GM18858 (cell line): ENCODE measurements at regions not wholly inside any gene's neighbourhood (a gene's known extent, or its start where the extent isn't known, plus 50 kb on each side); places are given as distances from the start of the nearest gene placed in this dataset.
A peak's percentile ranks its signal among the peaks of the same experiment; 100 is the strongest.
"Not testable (repeated sequence)": the region's sequence is repeated elsewhere in the genome, so short reads cannot be mapped to it uniquely, and the experiment has no call there.

Experiments used
- ATAC-seq: cut with Tn5 transposase; IDR thresholded peaks from one replicate; pipeline ENCODE4 v1.9.1; 2021; ENCODE audit not compliant: unreplicated experiment

GRCh38 chr6:154625721-154626120 lies 107.5 kb upstream of the SCAF8 start:
- ATAC-seq = no peak

GRCh38 chr6:154629127-154629526 lies 104.1 kb upstream of the SCAF8 start:
- no peak for ATAC-seq

GRCh38 chr6:154632119-154632518 lies 101.1 kb upstream of the SCAF8 start:
- no peak for ATAC-seq

- no peak for ATAC-seq
These were observed 95.8 kb upstream of the SCAF8 start for GRCh38 chr6:154637392-154637791.

GRCh38 chr6:154638369-154638768 lies 94.8 kb upstream of the SCAF8 start:
- no peak for ATAC-seq

GRCh38 chr6:154639196-154639595 lies 94.0 kb upstream of the SCAF8 start:
- not testable (repeated sequence) for ATAC-seq

- ATAC-seq = no peak
These were observed 84.9 kb upstream of the SCAF8 start for GRCh38 chr6:154648188-154648887.

GRCh38 chr6:154648888-154649205 lies 84.4 kb upstream of the SCAF8 start:
- ATAC-seq = no peak

- no peak for ATAC-seq
These were observed 83.5 kb upstream of the SCAF8 start for GRCh38 chr6:154649721-154650120.

- no peak for ATAC-seq
These were observed 82.9 kb upstream of the SCAF8 start for GRCh38 chr6:154650351-154650750.

- ATAC-seq = no peak
These were observed 81.6 kb upstream of the SCAF8 start for GRCh38 chr6:154651656-154652055.

- ATAC-seq = no peak
These were observed 79.8 kb upstream of the SCAF8 start for GRCh38 chr6:154653385-154653784.

GRCh38 chr6:154653853-154654252 lies 79.4 kb upstream of the SCAF8 start:
- no peak for ATAC-seq

- ATAC-seq = no peak
These were observed 76.6 kb upstream of the SCAF8 start for GRCh38 chr6:154656660-154657059.

GRCh38 chr6:154661768-154662167 lies 71.4 kb upstream of the SCAF8 start:
- ATAC-seq = no peak

- no peak for ATAC-seq
These were observed 68.9 kb upstream of the SCAF8 start for GRCh38 chr6:154664287-154664686.

- ATAC-seq = no peak
These were observed 65.1 kb upstream of the SCAF8 start for GRCh38 chr6:154668156-154668555.

- ATAC-seq = no peak
These were observed 61.1 kb upstream of the SCAF8 start for GRCh38 chr6:154672086-154672485.

GRCh38 chr6:154673919-154674318 lies 59.3 kb upstream of the SCAF8 start:
- no peak for ATAC-seq

- ATAC-seq = peak; percentile 100
These were observed 57.6 kb upstream of the SCAF8 start for GRCh38 chr6:154675602-154676088.

GRCh38 chr6:154682633-154683125 lies 50.5 kb upstream of the SCAF8 start:
- no peak for ATAC-seq
